ENCODE measurements at regions not wholly inside any gene's neighbourhood (a gene's known extent, or its start where the extent isn't known, plus 50 kb on each side); places are given as distances from the start of the nearest gene placed in this dataset.

DNA sequence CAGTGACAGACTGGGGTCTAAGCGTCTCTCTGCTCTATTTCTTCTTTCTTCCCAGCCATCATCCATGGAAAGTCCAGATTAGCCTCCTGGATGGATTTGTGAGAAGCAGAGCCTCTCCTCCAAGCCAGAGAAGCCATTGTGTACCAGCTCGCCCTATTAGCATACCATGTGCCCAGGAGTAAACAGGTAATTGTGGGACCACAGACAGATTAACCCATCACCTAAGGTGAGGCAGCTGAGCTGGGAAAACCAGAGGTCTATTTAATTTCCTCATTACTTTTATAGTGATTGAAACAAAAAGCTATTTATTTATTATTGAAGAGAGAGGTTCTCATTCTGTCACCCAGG lies 54.7 kb upstream of the NT5C1B start:
- TF ChIP-seq POLR2A (IDR thresholded peaks at IDR 0.05): no peak
- TF ChIP-seq, protein P1, sequence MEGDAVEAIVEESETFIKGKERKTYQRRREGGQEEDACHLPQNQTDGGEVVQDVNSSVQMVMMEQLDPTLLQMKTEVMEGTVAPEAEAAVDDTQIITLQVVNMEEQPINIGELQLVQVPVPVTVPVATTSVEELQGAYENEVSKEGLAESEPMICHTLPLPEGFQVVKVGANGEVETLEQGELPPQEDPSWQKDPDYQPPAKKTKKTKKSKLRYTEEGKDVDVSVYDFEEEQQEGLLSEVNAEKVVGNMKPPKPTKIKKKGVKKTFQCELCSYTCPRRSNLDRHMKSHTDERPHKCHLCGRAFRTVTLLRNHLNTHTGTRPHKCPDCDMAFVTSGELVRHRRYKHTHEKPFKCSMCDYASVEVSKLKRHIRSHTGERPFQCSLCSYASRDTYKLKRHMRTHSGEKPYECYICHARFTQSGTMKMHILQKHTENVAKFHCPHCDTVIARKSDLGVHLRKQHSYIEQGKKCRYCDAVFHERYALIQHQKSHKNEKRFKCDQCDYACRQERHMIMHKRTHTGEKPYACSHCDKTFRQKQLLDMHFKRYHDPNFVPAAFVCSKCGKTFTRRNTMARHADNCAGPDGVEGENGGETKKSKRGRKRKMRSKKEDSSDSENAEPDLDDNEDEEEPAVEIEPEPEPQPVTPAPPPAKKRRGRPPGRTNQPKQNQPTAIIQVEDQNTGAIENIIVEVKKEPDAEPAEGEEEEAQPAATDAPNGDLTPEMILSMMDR (IDR thresholded peaks at IDR 0.05): no peak
- H3K9me3 ChIP-seq: no peaks in the 10 kb centered on the region
- WGBS, 2 donors: 85 to 98% methylated on average over 2 of the region's 2 CpGs

DNA sequence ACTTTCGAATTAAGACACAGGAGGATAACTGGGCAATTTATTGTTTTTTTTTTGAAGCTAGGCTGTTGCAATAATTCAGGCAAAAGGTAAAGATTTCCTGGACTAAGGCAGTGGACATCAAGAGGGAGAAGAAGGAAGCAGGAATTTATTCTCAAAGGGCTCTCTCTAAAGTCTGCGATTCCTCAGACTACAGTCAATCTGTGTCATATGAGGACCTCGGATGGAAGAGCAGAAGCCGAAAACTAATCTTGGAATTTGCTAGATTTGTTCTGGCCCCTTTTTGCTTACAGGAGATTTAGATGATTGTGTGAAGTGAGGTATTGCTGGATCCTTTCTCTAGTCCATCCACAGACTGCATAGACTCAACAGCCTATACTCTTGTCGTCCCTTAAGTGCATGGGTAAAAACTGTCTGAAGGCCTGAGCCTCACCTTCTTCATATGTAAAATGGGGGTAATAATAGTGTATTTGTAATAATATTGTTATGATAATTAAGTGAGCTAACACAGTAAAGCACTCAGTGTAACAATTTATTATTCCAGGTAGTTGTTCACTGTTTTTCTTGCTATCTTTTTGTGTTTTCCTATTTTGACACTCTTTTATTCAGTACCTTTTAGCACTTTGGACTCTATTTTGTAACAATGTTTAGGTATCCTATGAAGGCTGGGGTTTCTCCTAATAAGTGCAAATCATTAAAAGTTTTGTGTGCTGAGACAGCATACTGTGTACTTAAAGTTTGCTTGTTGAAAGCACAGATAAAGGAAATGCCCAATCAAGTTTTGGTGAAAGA lies 54.2 kb upstream of the NT5C1B start:
- no peak for DNase-seq
- no peaks in the 10 kb centered on the region for H3K36me3 ChIP-seq
- H3K9me3 ChIP-seq: no peaks in the 10 kb centered on the region
- no peaks in the 10 kb centered on the region for H3K4me1 ChIP-seq
- no peak for TF ChIP-seq POLR2A (IDR thresholded peaks at IDR 0.05)
- TF ChIP-seq, protein P1 (IDR thresholded peaks at IDR 0.05): no peak
- H3K27me3 ChIP-seq: no peaks in the 10 kb centered on the region
- no peak overlapping the region for H3K27ac ChIP-seq
- intact Hi-C loops (cut with DNase I): no loop called here
- H3K4me3 ChIP-seq (replicated peaks in 1 of 3): no peak overlapping the region
- 65 to 82% methylated on average over 5 of the region's 5 CpGs for WGBS, 2 donors

More for the DNA sequence above, 54.7 kb upstream of the NT5C1B start:
- Histone ChIP-seq H3K27me3 (no peaks in the 10 kb centered on the region), H3K36me3 (no peaks in the 10 kb centered on the region), H3K4me1 (no peaks in the 10 kb centered on the region), H3K27ac (no peak overlapping the region), H3K4me3 (replicated peaks in 1 of 3) (no peak overlapping the region)
- intact Hi-C loops (cut with DNase I): no loop called here
- no peak for DNase-seq

DNA sequence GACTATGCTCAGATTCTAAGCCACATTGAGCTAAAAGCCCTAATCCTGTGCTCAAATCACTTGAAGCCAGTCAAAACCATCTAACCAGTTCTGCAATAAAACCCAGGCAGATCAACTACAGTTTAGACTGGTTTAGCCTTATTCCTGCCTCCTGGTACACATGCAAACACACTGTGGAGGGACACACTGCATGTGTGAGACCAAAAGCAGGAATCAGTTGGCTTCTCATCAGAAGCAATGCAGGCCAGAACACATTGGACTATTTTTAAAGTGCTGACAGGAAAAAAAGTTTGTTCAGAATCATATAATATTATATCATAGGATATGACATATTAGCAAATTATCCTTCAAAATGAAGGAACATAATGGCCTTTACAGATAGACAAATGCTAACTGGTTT lies 52.5 kb upstream of the NT5C1B start:
- Histone ChIP-seq H3K9me3 (no peaks in the 10 kb centered on the region), H3K27me3 (no peaks in the 10 kb centered on the region), H3K27ac (no peak overlapping the region), H3K4me1 (no peaks in the 10 kb centered on the region), H3K4me3 (replicated peaks in 1 of 3) (no peak overlapping the region), H3K36me3 (no peaks in the 10 kb centered on the region)
- no peak for DNase-seq
- TF ChIP-seq POLR2A (IDR thresholded peaks at IDR 0.05): no peak
- TF ChIP-seq, protein P1 (IDR thresholded peaks at IDR 0.05): no peak
- intact Hi-C loops (cut with DNase I): no loop called here

DNA sequence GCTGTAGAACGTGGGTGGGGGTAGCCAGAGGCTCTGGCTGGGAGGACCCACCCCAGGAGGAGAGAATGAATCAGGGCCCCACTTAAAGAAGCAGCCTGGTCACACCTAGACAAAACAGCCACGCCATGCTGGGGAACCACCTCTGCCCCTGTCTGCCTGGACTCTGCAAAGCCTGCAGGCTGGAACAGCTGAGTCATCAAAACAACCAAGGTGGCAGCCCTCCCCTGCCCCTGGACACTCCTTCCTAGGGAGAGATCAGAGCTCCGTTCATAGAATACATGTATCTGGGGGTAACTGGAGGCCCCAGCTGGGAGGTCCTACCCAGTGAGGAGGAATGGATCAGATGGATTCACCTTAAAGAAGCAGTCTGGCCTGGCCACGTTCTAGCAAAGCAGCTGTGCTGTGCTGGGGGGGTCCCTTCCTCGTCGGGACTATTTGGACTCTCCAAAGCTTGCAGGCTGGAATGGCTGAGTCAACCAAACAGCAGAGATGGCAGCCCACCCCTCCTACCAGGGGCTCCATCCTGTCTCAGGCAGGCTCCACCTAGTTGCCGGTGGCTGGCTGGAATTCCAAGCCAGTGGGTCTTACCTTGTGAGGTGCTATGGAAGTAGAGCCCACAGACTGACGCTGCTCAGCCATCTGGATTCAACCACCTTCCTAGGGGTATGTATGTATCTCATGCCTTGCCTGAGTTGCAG lies 50.5 kb upstream of the NT5C1B start:
- no peaks in the 10 kb centered on the region for H3K4me1 ChIP-seq
- intact Hi-C loops (cut with DNase I): no loop called here
- no peaks in the 10 kb centered on the region for H3K9me3 ChIP-seq
- H3K27ac ChIP-seq: no peak overlapping the region
- H3K27me3 ChIP-seq: no peaks in the 10 kb centered on the region
- TF ChIP-seq, protein P1 (IDR thresholded peaks at IDR 0.05): no peak
- no peak for TF ChIP-seq POLR2A (IDR thresholded peaks at IDR 0.05)
- WGBS, 2 donors: 87 to 89% methylated on average over 6 to 8 of the region's 8 CpGs
- H3K4me3 ChIP-seq (replicated peaks in 1 of 3): no peak overlapping the region
- no peaks in the 10 kb centered on the region for H3K36me3 ChIP-seq
- no peak for DNase-seq

All from thyroid gland (tissue), 4 donors.